Lower leg skin (tissue), 4 donors: ENCODE measurements at regions not wholly inside any gene's neighbourhood (a gene's known extent, or its start where the extent isn't known, plus 50 kb on each side); places are given as distances from the start of the nearest gene placed in this dataset.

Experiments
- DNase-seq, 2 donors: peaks; one replicate each; pipeline ENCODE4 v3.0.0-alpha.2; 2019; ENCODE audit warnings: low spot score in 2 of 2
- H3K4me3 ChIP-seq: fragments of 200-600 bp; sonication (generic); 2 replicates; pipeline ENCODE4 v1.5.1; 2017; ENCODE audit warnings: mild to moderate bottlenecking, low read depth; ENCODE audit not compliant: poor library complexity, severe bottlenecking
- CTCF ChIP-seq, 3 donors: fragments of 450-650 bp; IDR thresholded peaks; one replicate each; pipeline ENCODE4 v1.5.1; 2016; ENCODE audit warnings: antibody characterized with exemption in 3 of 3, mild to moderate bottlenecking in 3 of 3, moderate library complexity in 2 of 3
- POLR2A ChIP-seq, 2 donors: fragments of 450-650 bp; IDR thresholded peaks; one replicate each; pipeline ENCODE4 v1.6.1; 2016 to 2017; ENCODE audit warnings: antibody characterized with exemption in 2 of 2, mild to moderate bottlenecking in 1 of 2, moderate library complexity in 1 of 2
- WGBS, 2 donors: methylation state at CpG; one replicate each; pipeline ENCODE4 v1.1.5; 2018; 5-methylcytosine and 5-hydroxymethylcytosine counted together
- intact Hi-C: fragments of 100-400 bp; cut with DNase I; formaldehyde crosslinking; loops from one replicate; pipeline ENCODE4 v1.15.0; 2023; ENCODE audit warnings: low total_unique reads

GRCh38 chr5:93044859-93045666, 536.0 kb downstream of the NR2F1-AS1 start:
- DNase-seq = no peak
- WGBS, 2 donors = 62 to 63% methylated on average over 1 of the region's 1 CpG
- TF ChIP-seq POLR2A (IDR thresholded peaks at IDR 0.05) (no peak), CTCF (IDR thresholded peaks at IDR 0.05) (no peak)
- H3K4me3 ChIP-seq = no peak overlapping the region
- intact Hi-C loops = no loop called here

GRCh38 chr5:93039888-93040287, 541.1 kb downstream of the NR2F1-AS1 start:
- H3K4me3 ChIP-seq = no peak overlapping the region
- intact Hi-C loops = no loop called here
- no peak for DNase-seq
- TF ChIP-seq POLR2A (IDR thresholded peaks at IDR 0.05) (no peak), CTCF (IDR thresholded peaks at IDR 0.05) (no peak)

- WGBS, 2 donors = 63 to 74% methylated on average over 9 of the region's 9 CpGs
- intact Hi-C loops = no loop called here
- H3K4me3 ChIP-seq = no peak overlapping the region
- TF ChIP-seq CTCF (IDR thresholded peaks at IDR 0.05) = no peak
- no peak for TF ChIP-seq POLR2A (IDR thresholded peaks at IDR 0.05)
- no peak for DNase-seq
Measured at GRCh38 chr5:93034621-93035590, 546.1 kb downstream of the NR2F1-AS1 start.

- 80 to 83% methylated on average over 3 of the region's 3 CpGs for WGBS, 2 donors
- no peak overlapping the region for H3K4me3 ChIP-seq
- intact Hi-C loops = no loop called here
- TF ChIP-seq POLR2A (IDR thresholded peaks at IDR 0.05) (no peak), CTCF (IDR thresholded peaks at IDR 0.05) (no peak)
- no peak for DNase-seq
Measured at GRCh38 chr5:93022796-93023447, 558.1 kb downstream of the NR2F1-AS1 start.

GRCh38 chr5:93022211-93022610, 558.8 kb downstream of the NR2F1-AS1 start:
- DNase-seq = no peak
- WGBS, 2 donors = 49 to 76% methylated on average over 3 of the region's 3 CpGs
- TF ChIP-seq CTCF (IDR thresholded peaks at IDR 0.05) = no peak
- no peak for TF ChIP-seq POLR2A (IDR thresholded peaks at IDR 0.05)
- H3K4me3 ChIP-seq = no peak overlapping the region
- intact Hi-C loops = no loop called here
